HEK293 (cell line): ENCODE measurements at regions not wholly inside any gene's neighbourhood (a gene's known extent, or its start where the extent isn't known, plus 50 kb on each side); places are given as distances from the start of the nearest gene placed in this dataset.
"Not testable (repeated sequence)": the region's sequence is repeated elsewhere in the genome, so short reads cannot be mapped to it uniquely, and the experiment has no call there.

Experiments used
- CTCF ChIP-seq: fragments of 450-650 bp; formaldehyde crosslinking; IDR thresholded peaks from 2 replicates; pipeline ENCODE4 v1.5.1; 2016; ENCODE audit warnings: missing biosample characterization, missing genetic modification characterization
- ZNF146 ChIP-seq: fragments of 450-650 bp; formaldehyde crosslinking; IDR thresholded peaks from 2 replicates; pipeline ENCODE4 v1.5.1; 2016; ENCODE audit warnings: missing biosample characterization, missing genetic modification characterization
- ZNF530 ChIP-seq: fragments of 450-650 bp; formaldehyde crosslinking; IDR thresholded peaks from 2 replicates; pipeline ENCODE4 v1.5.1; 2016; ENCODE audit warnings: low read depth, missing biosample characterization, missing genetic modification characterization

- TF ChIP-seq CTCF; ZNF146 (tag by site-specific recombination); ZNF530 (tag by site-specific recombination): not testable (repeated sequence)
These were observed 1522.7 kb downstream of the AMY1C start for GRCh38 chr1:105272376-105272775.
